GM19395 (cell line): ENCODE measurements at regions not wholly inside any gene's neighbourhood (a gene's known extent, or its start where the extent isn't known, plus 50 kb on each side); places are given as distances from the start of the nearest gene placed in this dataset.

Experiments used
- ATAC-seq: cut with Tn5 transposase; IDR thresholded peaks from one replicate; pipeline ENCODE4 v1.9.1; 2021; ENCODE audit warnings: mild to moderate bottlenecking, moderate library complexity; ENCODE audit not compliant: unreplicated experiment

GRCh38 chr2:220980966-220981675 lies 591.0 kb downstream of the EPHA4 start:
- ATAC-seq = no peak

- ATAC-seq = no peak
These were observed 590.2 kb downstream of the EPHA4 start for GRCh38 chr2:220981926-220982325.

- ATAC-seq = no peak
These were observed 586.5 kb downstream of the EPHA4 start for GRCh38 chr2:220985561-220985960.

GRCh38 chr2:220987839-220988238 lies 584.3 kb downstream of the EPHA4 start:
- ATAC-seq = no peak

- no peak for ATAC-seq
These were observed 580.1 kb downstream of the EPHA4 start for GRCh38 chr2:220991972-220992371.

- no peak for ATAC-seq
These were observed 577.3 kb downstream of the EPHA4 start for GRCh38 chr2:220994846-220995245.

GRCh38 chr2:220995581-220995980 lies 576.5 kb downstream of the EPHA4 start:
- ATAC-seq = no peak

GRCh38 chr2:220998156-220998555 lies 573.9 kb downstream of the EPHA4 start:
- ATAC-seq = no peak

GRCh38 chr2:220999356-220999755 lies 572.7 kb downstream of the EPHA4 start:
- ATAC-seq = no peak

- ATAC-seq = no peak
These were observed 570.7 kb downstream of the EPHA4 start for GRCh38 chr2:221001381-221001801.

- no peak for ATAC-seq
These were observed 569.9 kb downstream of the EPHA4 start for GRCh38 chr2:221002101-221002685.

GRCh38 chr2:221005338-221005737 lies 566.8 kb downstream of the EPHA4 start:
- ATAC-seq = no peak

GRCh38 chr2:221006084-221006483 lies 566.0 kb downstream of the EPHA4 start:
- ATAC-seq = no peak

GRCh38 chr2:221016551-221016950 lies 555.6 kb downstream of the EPHA4 start:
- no peak for ATAC-seq

GRCh38 chr2:221018262-221018661 lies 553.8 kb downstream of the EPHA4 start:
- ATAC-seq = no peak

- ATAC-seq = no peak
These were observed 552.4 kb downstream of the EPHA4 start for GRCh38 chr2:221019668-221020067.

- ATAC-seq = no peak
These were observed 549.5 kb downstream of the EPHA4 start for GRCh38 chr2:221022554-221022953.

GRCh38 chr2:221025398-221025797 lies 546.7 kb downstream of the EPHA4 start:
- no peak for ATAC-seq

- no peak for ATAC-seq
These were observed 537.9 kb downstream of the EPHA4 start for GRCh38 chr2:221034026-221034701.

- ATAC-seq = no peak
These were observed 537.1 kb downstream of the EPHA4 start for GRCh38 chr2:221034973-221035372.

- no peak for ATAC-seq
These were observed 529.2 kb downstream of the EPHA4 start for GRCh38 chr2:221042926-221043325.

GRCh38 chr2:221044781-221045180 lies 527.3 kb downstream of the EPHA4 start:
- no peak for ATAC-seq
